ENCODE measurements at regions not wholly inside any gene's neighbourhood (a gene's known extent, or its start where the extent isn't known, plus 50 kb on each side); places are given as distances from the start of the nearest gene placed in this dataset.

DNA sequence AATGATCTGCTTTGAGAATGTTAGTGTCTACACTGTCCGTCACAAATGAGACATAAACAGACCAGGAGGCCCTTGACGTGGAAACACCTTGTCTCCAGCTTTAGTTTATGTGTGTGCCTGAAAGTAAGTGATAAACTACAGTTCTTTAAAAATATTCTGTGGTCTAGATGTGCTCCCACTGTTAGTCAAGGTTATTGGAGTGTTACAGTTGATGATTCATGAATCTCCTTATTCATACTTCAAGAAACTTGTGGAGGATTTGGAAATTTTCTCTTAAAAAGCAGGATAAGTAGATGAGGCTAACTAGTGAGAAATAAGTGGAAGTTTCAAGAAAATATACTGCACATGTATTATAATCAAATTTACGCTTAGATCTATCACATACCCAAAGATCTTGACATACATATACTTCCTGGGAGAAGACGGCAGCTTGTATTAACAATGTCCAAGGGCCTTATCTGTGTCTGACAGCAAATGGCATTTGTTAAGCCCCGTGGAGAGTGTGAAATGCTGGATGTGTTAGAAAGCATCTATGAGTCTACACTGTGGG is 90.5 kb upstream of the MBOAT1 start:
- no peak overlapping the region for H3K4me3 ChIP-seq
- TF ChIP-seq, protein P1, sequence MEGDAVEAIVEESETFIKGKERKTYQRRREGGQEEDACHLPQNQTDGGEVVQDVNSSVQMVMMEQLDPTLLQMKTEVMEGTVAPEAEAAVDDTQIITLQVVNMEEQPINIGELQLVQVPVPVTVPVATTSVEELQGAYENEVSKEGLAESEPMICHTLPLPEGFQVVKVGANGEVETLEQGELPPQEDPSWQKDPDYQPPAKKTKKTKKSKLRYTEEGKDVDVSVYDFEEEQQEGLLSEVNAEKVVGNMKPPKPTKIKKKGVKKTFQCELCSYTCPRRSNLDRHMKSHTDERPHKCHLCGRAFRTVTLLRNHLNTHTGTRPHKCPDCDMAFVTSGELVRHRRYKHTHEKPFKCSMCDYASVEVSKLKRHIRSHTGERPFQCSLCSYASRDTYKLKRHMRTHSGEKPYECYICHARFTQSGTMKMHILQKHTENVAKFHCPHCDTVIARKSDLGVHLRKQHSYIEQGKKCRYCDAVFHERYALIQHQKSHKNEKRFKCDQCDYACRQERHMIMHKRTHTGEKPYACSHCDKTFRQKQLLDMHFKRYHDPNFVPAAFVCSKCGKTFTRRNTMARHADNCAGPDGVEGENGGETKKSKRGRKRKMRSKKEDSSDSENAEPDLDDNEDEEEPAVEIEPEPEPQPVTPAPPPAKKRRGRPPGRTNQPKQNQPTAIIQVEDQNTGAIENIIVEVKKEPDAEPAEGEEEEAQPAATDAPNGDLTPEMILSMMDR (IDR thresholded peaks at IDR 0.05) = no peak
- no peak for TF ChIP-seq POLR2A (IDR thresholded peaks at IDR 0.05)
- ATAC-seq = no peak
- no peaks in the 10 kb centered on the region for H3K4me1 ChIP-seq
- no peaks in the 10 kb centered on the region for H3K36me3 ChIP-seq
- 32 to 53% (median 44%) methylated on average over 5 of the region's 5 CpGs for WGBS, 4 donors
- peaks cover 0 to 7% (median 0%) of the 10 kb centered on the region in 9 donors for H3K27me3 ChIP-seq
- H3K9me3 ChIP-seq = no peaks in the 10 kb centered on the region
- intact Hi-C loops (cut with DNase I) = no loop called here
- no peak overlapping the region for H3K27ac ChIP-seq
- no peak for DNase-seq

DNA sequence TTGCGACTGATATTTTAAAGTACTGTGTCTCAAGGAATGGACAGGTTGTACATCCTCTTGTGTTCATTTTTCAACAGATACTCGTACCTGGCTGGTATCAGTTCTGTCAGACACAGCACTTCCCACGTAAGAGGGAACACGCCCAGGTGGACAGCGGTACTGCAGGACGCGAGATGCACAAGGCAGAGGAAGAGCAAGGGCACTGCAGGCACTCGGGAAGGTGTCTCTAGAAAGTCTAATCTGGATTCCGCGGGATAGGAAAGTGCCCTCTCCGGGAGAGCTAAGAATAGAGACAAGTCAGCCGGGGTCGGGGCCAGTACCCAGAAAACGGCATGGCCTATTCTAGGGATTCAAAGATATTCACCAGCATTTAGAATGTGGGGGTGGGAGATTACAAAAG is 94.2 kb upstream of the MBOAT1 start:
- WGBS, 4 donors = 50 to 62% (median 52%) methylated on average over 14 of the region's 14 CpGs
- H3K9me3 ChIP-seq = peaks cover 0 to 3% (median 0%) of the 10 kb centered on the region in 12 donors
- DNase-seq = no peak
- no peak overlapping the region for H3K27ac ChIP-seq
- no peaks in the 10 kb centered on the region for H3K4me1 ChIP-seq
- H3K27me3 ChIP-seq = peaks cover 0 to 7% (median 0%) of the 10 kb centered on the region in 9 donors
- intact Hi-C loops (cut with DNase I) = no loop called here
- TF ChIP-seq, protein P1 (IDR thresholded peaks at IDR 0.05) = peak in 2 of 12 donors; percentile 20 to 21
- TF ChIP-seq POLR2A (IDR thresholded peaks at IDR 0.05) = no peak
- no peaks in the 10 kb centered on the region for H3K36me3 ChIP-seq
- peak in 2 of 4 donors; percentile 55 to 60 for ATAC-seq
- no peak overlapping the region for H3K4me3 ChIP-seq

DNA sequence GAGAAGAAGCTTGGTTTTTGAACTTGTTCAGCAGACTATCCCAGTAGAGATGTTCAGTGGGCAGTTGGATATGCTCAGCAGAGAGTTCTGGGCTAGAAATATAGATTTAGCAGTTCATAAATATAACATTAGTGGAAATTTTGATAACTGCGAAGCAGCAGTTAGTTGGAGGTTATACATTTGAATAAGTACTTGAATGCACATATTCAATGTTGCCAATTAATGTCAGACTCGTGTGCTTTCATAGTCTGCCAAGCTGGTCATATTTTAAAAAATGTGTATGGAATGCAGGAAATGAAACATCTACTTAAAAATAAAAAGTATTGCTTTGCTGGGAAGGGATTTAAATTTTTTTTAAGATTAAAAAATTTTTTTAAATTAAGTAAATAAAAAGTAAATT is 92.5 kb upstream of the E2F3 start:
- Histone ChIP-seq H3K4me1 (no peaks in the 10 kb centered on the region), H3K27me3 (peaks cover 0 to 3% (median 0%) of the 10 kb centered on the region in 9 donors), H3K27ac (no peak overlapping the region), H3K9me3 (peaks cover 0 to 3% (median 0%) of the 10 kb centered on the region in 12 donors), H3K36me3 (no peaks in the 10 kb centered on the region), H3K4me3 (no peak overlapping the region)
- TF ChIP-seq, protein P1 (IDR thresholded peaks at IDR 0.05) = no peak
- no peak for TF ChIP-seq POLR2A (IDR thresholded peaks at IDR 0.05)
- ATAC-seq (no peak), DNase-seq (no peak)
- WGBS, 4 donors = 64 to 73% (median 69%) methylated on average over 2 of the region's 2 CpGs
- intact Hi-C loops (cut with DNase I) = no loop called here

DNA sequence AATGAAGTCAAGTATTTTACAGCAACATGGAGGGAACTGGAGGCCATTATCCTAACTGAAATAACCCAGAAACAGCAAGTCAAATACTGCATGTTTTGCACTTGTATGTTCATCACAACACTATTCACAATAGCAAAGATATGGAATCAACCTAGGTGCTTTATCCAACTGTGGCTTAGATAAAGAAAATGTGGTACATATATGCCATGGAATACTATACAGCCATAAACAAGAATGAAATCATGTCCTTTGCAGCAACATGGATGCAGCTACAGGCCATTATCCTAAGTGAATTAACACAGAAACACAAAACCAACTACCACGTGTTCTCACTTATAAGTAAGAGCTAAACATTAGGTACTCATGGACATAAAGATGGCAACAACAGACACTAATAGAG is 91.5 kb upstream of the E2F3 start:
- H3K27me3 ChIP-seq = no peaks in the 10 kb centered on the region
- DNase-seq = no peak
- no peaks in the 10 kb centered on the region for H3K36me3 ChIP-seq
- H3K27ac ChIP-seq = no peak overlapping the region
- no peak for TF ChIP-seq POLR2A (IDR thresholded peaks at IDR 0.05)
- TF ChIP-seq, protein P1 (IDR thresholded peaks at IDR 0.05) = no peak
- no peaks in the 10 kb centered on the region for H3K4me1 ChIP-seq
- 83 to 92% (median 88%) methylated on average over 1 of the region's 1 CpG for WGBS, 4 donors
- H3K4me3 ChIP-seq = no peak overlapping the region
- H3K9me3 ChIP-seq = peaks cover 0 to 3% (median 0%) of the 10 kb centered on the region in 12 donors
- no peak for ATAC-seq
- intact Hi-C loops (cut with DNase I) = no loop called here

Measured in heart left ventricle (tissue), 16 donors.